ENCODE measurements at regions not wholly inside any gene's neighbourhood (a gene's known extent, or its start where the extent isn't known, plus 50 kb on each side); places are given as distances from the start of the nearest gene placed in this dataset.

- DNase-seq (ENCODE audit: low spot score), result no peak
- Histone ChIP-seq H3F3A (replicated peaks; ENCODE audit: low read depth) (no peaks in the 10 kb centered on the region), H3K27me3 (ENCODE audit: insufficient read depth) (no peaks in the 10 kb centered on the region), H3K4me3 (no peak overlapping the region), H3K9me2 (ENCODE audit: insufficient read depth) (0 out of 2 replicates have a peak, but pooled peaks cover 3% of the 10 kb centered on the region), H2AFZ (no peak overlapping the region), H3K4me2 (no peak overlapping the region), H3K79me2 (replicated peaks; ENCODE audit: insufficient read depth) (no peaks in the 10 kb centered on the region), H3K27ac (ENCODE audit: low read depth) (no peak overlapping the region), H3K36me3 (ENCODE audit: insufficient read depth) (no peaks in the 10 kb centered on the region), H4K20me1 (replicated peaks; ENCODE audit: insufficient read depth) (no peaks in the 10 kb centered on the region), H3K4me1 (ENCODE audit: insufficient read depth) (no peaks in the 10 kb centered on the region)
- ATAC-seq, result no peak
- H3K4me3 Mint-ChIP-seq, result no peak overlapping the region
- no peaks in the 10 kb centered on the region for H3K9me3 Mint-ChIP-seq
- H3K4me1 Mint-ChIP-seq, result peaks cover 2% of the 10 kb centered on the region; the same call in 1 of the 3 replicates
- no peak overlapping the region for H3K27ac Mint-ChIP-seq
- H3K36me3 Mint-ChIP-seq (ENCODE audit: low read depth), result no peaks in the 10 kb centered on the region
- TF ChIP-seq ZNF114 (CRISPR knock-in tag; IDR thresholded peaks at IDR 0.05) (no peak), JUNB (IDR thresholded peaks at IDR 0.05; ENCODE audit: unreplicated experiment) (no peak), ETS1 (IDR thresholded peaks at IDR 0.05) (no peak), EZH2phosphoT487 (IDR thresholded peaks at IDR 0.05; ENCODE audit: unreplicated experiment) (no peak), REST (IDR thresholded peaks at IDR 0.05; ENCODE audit: unreplicated experiment) (no peak), POLR2AphosphoS5 (IDR thresholded peaks at IDR 0.05; ENCODE audit: low read depth) (no peak), EZH2 (IDR thresholded peaks at IDR 0.05; ENCODE audit: low read depth, unreplicated experiment) (no peak), ZNF462 (CRISPR knock-in tag; IDR thresholded peaks at IDR 0.05) (no peak), STAT1 (IDR thresholded peaks at IDR 0.05; ENCODE audit: unreplicated experiment) (no peak), NANOG (IDR thresholded peaks at IDR 0.05; ENCODE audit: borderline replicate concordance) (no peak), CTCF (conservative IDR thresholded peaks at IDR 0.05; ENCODE audit: low read depth in 2 of 2) (no peak), ZNF331 (CRISPR knock-in tag; IDR thresholded peaks at IDR 0.05; ENCODE audit: low read depth) (no peak), CREB1 (CRISPR knock-in tag; IDR thresholded peaks at IDR 0.05; ENCODE audit: low read depth) (no peak)
- H3K27me3 Mint-ChIP-seq (ENCODE audit: insufficient read depth, low read depth, poor library complexity), result peaks cover 3% of the 10 kb centered on the region
Observed at GRCh38 chr7:46407125-46407524, 486.1 kb upstream of the IGFBP3 start.
